HPDE6-E6E7 (cell line): ENCODE measurements at regions not wholly inside any gene's neighbourhood (a gene's known extent, or its start where the extent isn't known, plus 50 kb on each side); places are given as distances from the start of the nearest gene placed in this dataset.

Source experiments
- DNase-seq: peaks from one replicate; pipeline ENCODE4 v3.0.0; 2011; ENCODE audit warnings: missing footprints; ENCODE audit errors: extremely low spot score

GRCh38 chrX:9195199-9195880 lies 161.4 kb upstream of the FAM9B start:
- DNase-seq = no peak

- no peak for DNase-seq
Observed at GRCh38 chrX:9196961-9197640, 163.2 kb upstream of the FAM9B start.

GRCh38 chrX:9204560-9204959 lies 170.6 kb upstream of the FAM9B start:
- DNase-seq = no peak

- DNase-seq = no peak
Observed at GRCh38 chrX:9205599-9206223, 171.8 kb upstream of the FAM9B start.

- DNase-seq = no peak
Observed at GRCh38 chrX:9207142-9207541, 173.2 kb upstream of the FAM9B start.

DNA sequence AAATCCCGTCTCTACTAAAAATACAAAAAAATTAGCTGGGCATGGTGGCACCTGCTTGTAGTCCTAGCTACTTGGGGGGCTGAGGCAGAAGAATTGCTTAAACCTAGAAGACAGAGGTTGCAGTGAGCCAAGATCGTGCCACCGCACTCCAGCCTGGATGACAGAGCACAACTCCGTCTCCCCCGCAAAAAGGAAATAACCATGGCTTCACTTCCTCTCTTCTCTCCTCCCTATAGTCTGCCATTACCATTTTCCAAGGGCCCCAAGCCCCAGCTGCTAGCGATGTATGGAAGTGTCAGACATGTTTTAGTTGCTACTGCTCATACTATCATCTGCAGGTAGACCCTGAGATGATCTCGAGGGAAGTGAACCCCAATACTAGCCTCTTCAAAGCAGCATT lies 177.3 kb upstream of the FAM9B start:
- no peak for DNase-seq

DNA sequence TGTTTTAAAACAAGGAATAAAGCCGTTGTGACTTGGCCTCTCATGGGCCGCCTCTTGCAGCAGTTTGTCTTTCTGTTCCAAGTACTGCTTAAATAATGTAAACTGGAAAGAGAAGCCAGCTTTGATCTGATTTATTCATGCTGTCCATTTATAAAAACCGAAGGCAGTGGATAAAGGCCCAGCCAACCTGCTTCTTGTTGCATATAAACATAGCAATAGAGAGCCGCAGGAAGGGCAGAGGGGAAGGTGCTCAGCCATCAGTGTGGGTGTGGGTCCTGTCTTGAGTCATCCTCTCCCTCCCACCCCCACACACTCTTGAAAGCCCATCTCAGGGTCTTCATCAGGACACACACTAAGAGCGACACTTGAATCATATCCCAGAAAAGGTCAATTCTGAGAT lies 187.9 kb upstream of the FAM9B start:
- DNase-seq = no peak

GRCh38 chrX:9222299-9222698 lies 188.4 kb upstream of the FAM9B start:
- DNase-seq = no peak

GRCh38 chrX:9227276-9227675 lies 193.3 kb upstream of the FAM9B start:
- DNase-seq = no peak

DNA sequence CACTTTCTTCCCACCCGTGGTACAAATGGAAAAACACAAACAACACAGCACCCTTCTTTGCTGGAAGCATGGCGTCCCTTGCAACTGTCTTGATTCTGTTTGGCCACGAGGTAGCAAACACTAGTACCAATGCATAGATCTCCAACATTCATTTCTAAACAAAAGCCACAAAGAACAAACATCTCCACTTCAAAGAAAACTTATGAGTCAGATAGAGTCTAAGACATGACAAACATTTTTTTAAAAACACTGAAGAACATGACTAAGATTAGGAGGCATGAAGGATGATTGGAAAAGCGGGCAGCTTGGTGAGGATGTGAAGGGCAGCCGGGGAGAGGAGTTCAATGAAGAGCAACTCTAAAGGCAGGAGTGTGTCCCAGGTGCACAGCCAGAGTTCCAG lies 197.6 kb upstream of the FAM9B start:
- DNase-seq = no peak

GRCh38 chrX:9233141-9233540 lies 199.2 kb upstream of the FAM9B start:
- no peak for DNase-seq

DNA sequence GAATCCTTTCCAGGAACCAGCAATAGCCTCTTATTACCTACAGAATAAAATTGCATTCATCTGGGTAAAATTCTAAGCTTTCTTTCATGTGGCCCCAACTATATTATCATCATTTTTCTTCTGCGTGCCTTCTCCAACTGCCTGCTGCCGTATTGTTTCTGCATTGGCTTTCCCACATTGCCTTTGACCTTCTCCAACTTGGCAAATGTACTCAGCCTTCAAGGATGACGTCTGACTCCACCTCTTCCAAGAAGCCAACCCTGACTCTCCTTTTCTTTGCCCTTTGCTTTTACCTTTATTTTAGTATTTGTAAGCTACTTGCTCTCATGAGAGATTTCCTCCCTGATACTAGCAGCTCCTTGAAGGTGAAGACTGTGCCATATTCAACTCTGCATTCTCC lies 200.4 kb upstream of the FAM9B start:
- no peak for DNase-seq

DNA sequence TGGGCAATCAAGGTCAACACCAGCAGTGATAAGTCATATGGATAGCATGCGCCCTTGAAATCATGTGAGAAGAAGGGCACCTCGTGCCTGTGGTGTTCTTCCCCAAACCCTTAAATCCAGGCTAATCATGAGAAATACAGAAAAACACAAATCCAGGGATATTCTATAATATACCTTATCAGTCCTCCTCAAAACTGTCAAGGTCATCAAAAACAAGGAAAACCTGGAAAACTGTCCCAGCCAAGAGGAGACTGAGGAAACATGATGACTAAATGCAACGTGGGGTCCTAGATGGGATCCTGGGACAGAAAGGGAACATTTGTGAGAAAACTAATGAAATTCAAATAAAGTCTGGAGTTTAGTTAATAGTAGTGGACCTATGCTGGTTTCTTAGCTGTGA lies 201.8 kb upstream of the FAM9B start:
- no peak for DNase-seq

GRCh38 chrX:9240956-9241355 lies 207.0 kb upstream of the FAM9B start:
- DNase-seq = no peak

DNA sequence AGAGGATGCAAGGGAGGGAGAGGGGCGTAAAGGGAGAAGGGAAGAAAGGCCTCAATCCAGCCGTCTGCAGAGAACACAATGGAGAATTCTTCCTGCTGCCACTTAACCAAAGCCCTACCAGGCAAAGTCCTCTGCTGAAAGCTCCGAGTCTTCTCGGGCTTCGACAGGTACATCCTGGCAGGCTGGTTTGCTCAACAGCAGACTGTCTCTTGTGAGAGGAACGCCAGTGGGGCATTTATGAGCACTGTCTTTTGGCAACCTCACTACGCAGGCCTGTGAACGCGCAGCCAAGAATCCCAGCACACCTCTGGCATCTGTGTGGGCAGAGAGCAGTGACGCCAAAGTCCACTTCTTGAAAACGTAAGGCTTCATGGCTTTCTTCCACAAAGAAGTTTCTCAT lies 207.5 kb upstream of the FAM9B start:
- no peak for DNase-seq

- no peak for DNase-seq
Observed at GRCh38 chrX:9249051-9249846, 215.3 kb upstream of the FAM9B start.

GRCh38 chrX:9252182-9252581 lies 212.7 kb upstream of the TBL1X start:
- DNase-seq = no peak

- DNase-seq = no peak
Observed at GRCh38 chrX:9253211-9253610, 211.6 kb upstream of the TBL1X start.

GRCh38 chrX:9257718-9258420 lies 207.0 kb upstream of the TBL1X start:
- DNase-seq = no peak

- no peak for DNase-seq
Observed at GRCh38 chrX:9258421-9259104, 206.3 kb upstream of the TBL1X start.

DNA sequence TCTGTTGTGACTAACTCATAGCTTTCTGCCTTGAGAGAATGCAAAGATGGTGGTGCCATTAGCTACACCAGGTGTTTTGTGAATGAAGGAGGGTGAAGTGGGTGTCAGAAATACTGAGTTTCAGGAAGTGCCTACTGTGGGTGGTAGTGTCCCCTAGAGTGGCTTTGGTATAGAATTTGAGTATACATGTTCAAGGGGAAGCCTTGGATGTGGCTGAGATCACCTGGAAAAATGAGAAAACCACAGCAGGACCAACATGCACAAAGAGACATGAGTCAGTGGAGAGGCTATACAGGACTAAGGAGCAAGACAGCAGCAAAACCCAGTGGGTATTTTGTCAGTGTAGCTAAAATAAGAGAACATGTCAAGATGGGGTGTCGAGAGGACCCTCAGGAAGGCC lies 204.3 kb upstream of the TBL1X start:
- DNase-seq = no peak
